ENCODE measurements at regions not wholly inside any gene's neighbourhood (a gene's known extent, or its start where the extent isn't known, plus 50 kb on each side); places are given as distances from the start of the nearest gene placed in this dataset.

- TF ChIP-seq CTCF (IDR thresholded peaks at IDR 0.05) (no peak), POLR2AphosphoS5 (IDR thresholded peaks at IDR 0.05; ENCODE audit: low read depth, low read length) (no peak), TCF7L2 (IDR thresholded peaks at IDR 0.05; ENCODE audit: low read depth, low read length) (no peak), REST (IDR thresholded peaks at IDR 0.05; ENCODE audit: insufficient read depth in 1 of 2, low read depth in 2 of 2, low read length in 1 of 2) (no peak), SIN3A (IDR thresholded peaks at IDR 0.05; ENCODE audit: borderline replicate concordance, insufficient read depth, low read depth, low read length) (no peak)
These were observed 219.0 kb upstream of the MEOX2 start for GRCh38 chr7:15905251-15906040.

All from Panc1 (cell line).